Uterus (tissue), 3 donors: ENCODE measurements at regions not wholly inside any gene's neighbourhood (a gene's known extent, or its start where the extent isn't known, plus 50 kb on each side); places are given as distances from the start of the nearest gene placed in this dataset.

Experiments used
- DNase-seq, 2 donors: peaks; one replicate each; pipeline ENCODE4 v3.0.0-alpha.2; 2019 to 2020
- H3K27ac ChIP-seq, 2 donors: fragments of 200-600 bp; sonication (generic); 1 replicate in 1 of 2; 2 replicates in 1 of 2; pipeline ENCODE4 v1.5.1; 2016 to 2018
- H3K27me3 ChIP-seq, 2 donors: fragments of 200-600 bp; sonication (generic); one replicate each; pipeline ENCODE4 v1.5.1; 2018 to 2019; ENCODE audit warnings: control low read depth in 1 of 2
- H3K36me3 ChIP-seq, 2 donors: fragments of 200-600 bp; sonication (generic); one replicate each; pipeline ENCODE4 v1.5.1; 2019; ENCODE audit warnings: control low read depth in 1 of 2
- H3K4me1 ChIP-seq, 2 donors: fragments of 200-600 bp; sonication (generic); one replicate each; pipeline ENCODE4 v1.5.1; 2018 to 2019; ENCODE audit warnings: control low read depth in 1 of 2
- H3K4me3 ChIP-seq, 2 donors: fragments of 200-600 bp; sonication (generic); 1 replicate in 1 of 2; 2 replicates in 1 of 2; pipeline ENCODE4 v1.5.1; 2018 to 2019; ENCODE audit warnings: mild to moderate bottlenecking in 1 of 2
- H3K9me3 ChIP-seq, 2 donors: fragments of 200-600 bp; sonication (generic); one replicate each; pipeline ENCODE4 v1.5.1; 2019; ENCODE audit warnings: control low read depth in 1 of 2
- POLR2A ChIP-seq, 2 donors: fragments of 450-650 bp; IDR thresholded peaks; one replicate each; pipeline ENCODE4 v1.6.1; 2016; ENCODE audit warnings: antibody characterized with exemption in 2 of 2, mild to moderate bottlenecking in 1 of 2, moderate library complexity in 1 of 2
- intact Hi-C: fragments of 100-400 bp; cut with DNase I; formaldehyde crosslinking; loops from one replicate; pipeline ENCODE4 v1.15.1; 2023; ENCODE audit warnings: low total_unique reads
- TF ChIP-seq, protein P1 (sequence below), 4 experiments: fragments of 200-600 bp in 2 of 4; fragments of 450-650 bp in 2 of 4; sonication (generic) in 2 of 4; IDR thresholded peaks; one replicate each; pipeline ENCODE4 v1.5.1; 2016 to 2019; ENCODE audit warnings: antibody characterized with exemption in 4 of 4, mild to moderate bottlenecking in 2 of 4, moderate library complexity in 1 of 4
- donor health status: DM: yes; HTN: yes; CAD: no.

DNA sequence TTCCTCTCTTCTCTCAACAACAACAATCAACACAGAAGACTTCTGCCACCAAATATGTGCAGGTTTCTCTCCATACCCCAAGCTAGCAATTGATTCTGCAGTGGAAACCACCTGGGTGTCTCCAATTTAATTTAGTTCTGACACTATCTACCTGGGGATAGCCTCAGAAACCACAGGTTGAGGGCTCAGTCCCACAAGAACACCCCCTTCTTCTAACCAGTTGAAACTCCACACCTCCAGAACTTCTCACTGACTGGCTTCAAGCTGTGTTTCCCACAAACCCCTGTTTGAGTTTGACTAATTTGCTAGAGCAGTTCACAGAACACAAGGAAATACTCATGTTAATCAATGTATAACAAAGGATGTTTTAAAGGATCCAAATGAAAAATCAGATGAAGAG lies 52.5 kb upstream of the SPTLC3 start:
- no peaks in the 10 kb centered on the region for H3K36me3 ChIP-seq
- H3K4me3 ChIP-seq: no peak overlapping the region
- intact Hi-C loops: no loop called here
- no peak for DNase-seq
- H3K27me3 ChIP-seq: no peaks in the 10 kb centered on the region
- no peak for TF ChIP-seq POLR2A (IDR thresholded peaks at IDR 0.05)
- TF ChIP-seq, protein P1, sequence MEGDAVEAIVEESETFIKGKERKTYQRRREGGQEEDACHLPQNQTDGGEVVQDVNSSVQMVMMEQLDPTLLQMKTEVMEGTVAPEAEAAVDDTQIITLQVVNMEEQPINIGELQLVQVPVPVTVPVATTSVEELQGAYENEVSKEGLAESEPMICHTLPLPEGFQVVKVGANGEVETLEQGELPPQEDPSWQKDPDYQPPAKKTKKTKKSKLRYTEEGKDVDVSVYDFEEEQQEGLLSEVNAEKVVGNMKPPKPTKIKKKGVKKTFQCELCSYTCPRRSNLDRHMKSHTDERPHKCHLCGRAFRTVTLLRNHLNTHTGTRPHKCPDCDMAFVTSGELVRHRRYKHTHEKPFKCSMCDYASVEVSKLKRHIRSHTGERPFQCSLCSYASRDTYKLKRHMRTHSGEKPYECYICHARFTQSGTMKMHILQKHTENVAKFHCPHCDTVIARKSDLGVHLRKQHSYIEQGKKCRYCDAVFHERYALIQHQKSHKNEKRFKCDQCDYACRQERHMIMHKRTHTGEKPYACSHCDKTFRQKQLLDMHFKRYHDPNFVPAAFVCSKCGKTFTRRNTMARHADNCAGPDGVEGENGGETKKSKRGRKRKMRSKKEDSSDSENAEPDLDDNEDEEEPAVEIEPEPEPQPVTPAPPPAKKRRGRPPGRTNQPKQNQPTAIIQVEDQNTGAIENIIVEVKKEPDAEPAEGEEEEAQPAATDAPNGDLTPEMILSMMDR (IDR thresholded peaks at IDR 0.05): no peak
- no peak overlapping the region for H3K27ac ChIP-seq
- H3K9me3 ChIP-seq: no peaks in the 10 kb centered on the region
- no peaks in the 10 kb centered on the region for H3K4me1 ChIP-seq

DNA sequence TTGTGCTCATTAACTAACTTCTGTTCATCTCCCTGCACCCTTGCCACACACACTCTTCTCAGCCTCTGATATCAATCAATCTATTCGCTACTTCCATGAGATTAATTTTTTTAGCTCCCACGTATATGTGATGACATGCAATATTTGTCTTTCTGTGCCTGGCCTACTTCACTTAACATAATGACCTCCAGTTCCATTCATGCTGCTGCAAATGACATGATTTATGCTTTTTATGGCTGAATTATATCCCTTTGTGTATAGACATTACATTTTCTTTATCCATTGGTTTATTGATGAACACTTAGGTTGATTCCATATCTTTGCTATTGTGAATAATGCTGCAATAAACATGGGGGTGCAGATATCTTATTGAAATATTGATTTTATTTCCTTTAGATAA lies 50.8 kb upstream of the SPTLC3 start:
- intact Hi-C loops: no loop called here

More for the DNA sequence above, 50.8 kb upstream of the SPTLC3 start:
- H3K4me3 ChIP-seq: no peak overlapping the region
- H3K27me3 ChIP-seq: no peaks in the 10 kb centered on the region
- no peak for TF ChIP-seq POLR2A (IDR thresholded peaks at IDR 0.05)
- TF ChIP-seq, protein P1 (IDR thresholded peaks at IDR 0.05): no peak
- DNase-seq: no peak
- no peak overlapping the region for H3K27ac ChIP-seq
- H3K4me1 ChIP-seq: no peaks in the 10 kb centered on the region
- no peaks in the 10 kb centered on the region for H3K36me3 ChIP-seq
- H3K9me3 ChIP-seq: no peaks in the 10 kb centered on the region
